Immature natural killer cell (primary cell): ENCODE measurements at regions not wholly inside any gene's neighbourhood (a gene's known extent, or its start where the extent isn't known, plus 50 kb on each side); places are given as distances from the start of the nearest gene placed in this dataset.
"Not testable (repeated sequence)": the region's sequence is repeated elsewhere in the genome, so short reads cannot be mapped to it uniquely, and the experiment has no call there.

Experiments
- DNase-seq, 3 donors: peaks; one replicate each; pipeline ENCODE4 v3.0.0; 2022; ENCODE audit warnings: mixed read lengths in 1 of 3
- H3K27ac Mint-ChIP-seq, 6 donors: one replicate each; pipeline ENCODE4 v1.8.0; 2020; ENCODE audit warnings: mixed read lengths in 6 of 6, mild to moderate bottlenecking in 5 of 6, inconsistent platforms in 4 of 6, moderate library complexity in 3 of 6
- H3K27me3 Mint-ChIP-seq, 3 donors: one replicate each; pipeline ENCODE4 v1.8.0; 2020 to 2021; ENCODE audit warnings: low read depth in 3 of 3, mild to moderate bottlenecking in 3 of 3, mixed read lengths in 3 of 3, moderate library complexity in 3 of 3, inconsistent platforms in 1 of 3
- H3K36me3 Mint-ChIP-seq, 3 donors: one replicate each; pipeline ENCODE4 v1.8.0; 2020; ENCODE audit warnings: mixed read lengths in 3 of 3, inconsistent platforms in 2 of 3, mild to moderate bottlenecking in 2 of 3
- H3K4me1 Mint-ChIP-seq, 2 donors: one replicate each; pipeline ENCODE4 v1.8.0; 2020; ENCODE audit warnings: inconsistent platforms in 2 of 2, mild to moderate bottlenecking in 2 of 2, mixed read lengths in 2 of 2, moderate library complexity in 1 of 2
- H3K4me3 Mint-ChIP-seq, 5 donors: one replicate each; pipeline ENCODE4 v1.8.0; 2020; ENCODE audit warnings: mild to moderate bottlenecking in 5 of 5, mixed read lengths in 5 of 5, inconsistent platforms in 3 of 5, moderate library complexity in 3 of 5
- H3K9me3 Mint-ChIP-seq, 6 donors: one replicate each; pipeline ENCODE4 v1.8.0; 2020; ENCODE audit warnings: mild to moderate bottlenecking in 6 of 6, mixed read lengths in 6 of 6, inconsistent platforms in 4 of 6, moderate library complexity in 3 of 6

DNA sequence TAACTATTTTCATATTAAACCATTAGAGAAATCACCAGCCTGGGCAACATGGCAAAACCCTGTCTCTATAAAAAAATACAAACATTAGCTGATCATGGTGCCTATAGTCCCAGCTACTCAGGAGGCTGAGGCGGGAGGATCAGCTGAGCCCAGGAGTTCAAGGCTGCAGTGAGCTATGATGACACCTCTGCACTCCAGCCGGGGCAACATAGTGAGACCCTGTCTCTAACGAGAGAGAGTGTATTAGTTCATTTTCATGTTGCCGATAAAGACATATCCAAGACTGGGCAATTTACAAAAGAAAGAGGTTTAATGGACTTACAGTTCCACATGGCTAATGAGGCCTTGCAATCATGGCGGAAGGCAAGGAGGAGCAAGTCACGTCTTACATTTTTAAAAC, 102.1 kb upstream of the IL12A start:
- H3K4me3 Mint-ChIP-seq, DNase-seq, H3K27ac Mint-ChIP-seq, H3K36me3 Mint-ChIP-seq, H3K4me1 Mint-ChIP-seq, H3K9me3 Mint-ChIP-seq: not testable (repeated sequence)
- H3K27me3 Mint-ChIP-seq: peaks cover under 1 to 12% (median 1%) of the 10 kb centered on the region in 3 donors

DNA sequence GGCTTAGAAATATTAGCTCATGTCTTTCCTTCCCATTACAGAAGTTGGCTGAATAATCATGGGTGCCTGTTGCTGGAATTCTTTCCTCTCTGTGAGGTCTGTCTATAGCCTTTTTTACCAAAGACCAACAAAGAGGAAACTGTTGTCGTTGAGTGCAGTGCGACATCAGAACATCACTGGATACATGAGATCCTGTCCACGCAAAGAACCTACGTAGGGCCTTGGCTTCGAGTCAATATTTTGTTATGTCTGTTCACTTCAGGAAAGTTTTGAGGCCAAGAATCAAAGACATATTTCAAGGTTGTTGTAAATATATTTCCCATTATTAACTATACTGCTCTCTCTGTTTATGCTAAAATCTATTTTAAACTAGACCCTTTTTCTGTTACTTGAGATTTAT, 101.5 kb upstream of the IL12A start:
- DNase-seq: no peak
- no peaks in the 10 kb centered on the region for H3K36me3 Mint-ChIP-seq
- H3K27ac Mint-ChIP-seq: no peak overlapping the region
- H3K9me3 Mint-ChIP-seq: no peaks in the 10 kb centered on the region
- peaks cover 1 to 9% (median 2%) of the 10 kb centered on the region in 3 donors for H3K27me3 Mint-ChIP-seq
- no peak overlapping the region for H3K4me3 Mint-ChIP-seq
- H3K4me1 Mint-ChIP-seq: no peaks in the 10 kb centered on the region

DNA sequence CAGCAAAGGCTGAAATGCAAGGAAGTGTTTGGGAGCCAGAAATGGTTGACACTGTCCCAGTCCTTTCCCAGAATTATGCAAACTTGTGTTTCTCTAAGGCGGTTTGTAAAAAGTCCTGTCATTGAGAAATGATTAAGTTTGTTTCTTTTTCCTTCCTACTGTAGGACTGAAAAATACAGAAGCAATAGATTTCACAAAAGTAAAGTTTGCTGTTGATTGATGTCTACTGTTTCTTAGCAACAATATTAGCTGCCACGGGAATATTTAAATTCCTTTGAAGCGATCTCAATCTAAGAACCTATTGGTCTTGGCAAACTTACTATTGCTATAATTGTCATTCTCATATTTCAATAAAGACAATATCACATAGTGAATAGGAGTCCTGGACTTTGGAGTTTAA, 100.7 kb upstream of the IL12A start:
- Mint-ChIP-seq H3K36me3 (no peaks in the 10 kb centered on the region), H3K4me3 (no peak overlapping the region), H3K27me3 (peaks cover 1 to 9% (median 2%) of the 10 kb centered on the region in 3 donors), H3K9me3 (no peaks in the 10 kb centered on the region), H3K4me1 (no peaks in the 10 kb centered on the region), H3K27ac (no peak overlapping the region)
- DNase-seq: no peak

DNA sequence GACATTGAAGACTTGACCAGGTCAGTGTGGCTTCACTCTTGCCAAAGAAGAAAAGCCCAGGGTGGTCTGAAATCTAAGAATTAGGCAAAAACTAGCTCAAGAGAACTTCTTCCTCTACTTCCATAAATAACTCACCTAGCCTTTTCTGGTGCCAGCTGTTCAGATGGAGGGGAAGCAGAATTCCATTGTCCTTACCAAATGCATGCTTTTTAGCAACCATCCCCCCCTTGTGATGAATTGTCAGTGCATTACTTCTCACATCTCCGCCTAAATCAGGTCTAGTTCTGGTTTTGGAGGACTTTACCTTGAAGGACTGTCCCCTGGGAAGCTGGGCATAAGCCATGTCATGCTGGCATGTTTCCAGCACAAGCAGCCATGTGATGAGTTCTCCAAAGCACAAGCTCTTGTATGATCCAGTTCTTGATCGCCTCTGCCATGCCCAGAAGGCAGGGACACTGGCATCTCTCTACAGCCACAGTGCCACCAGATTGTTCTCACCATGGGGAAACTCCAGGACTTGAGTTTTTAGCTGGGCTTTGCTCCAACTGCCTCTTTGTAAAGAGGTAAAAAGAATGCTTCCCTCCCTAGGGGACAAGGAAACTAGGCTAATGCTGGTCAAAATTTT, 96.4 kb upstream of the IL12A start:
- Mint-ChIP-seq H3K36me3 (no peaks in the 10 kb centered on the region), H3K9me3 (no peaks in the 10 kb centered on the region), H3K27ac (no peak overlapping the region), H3K4me3 (no peak overlapping the region), H3K27me3 (peaks cover 1 to 9% (median 2%) of the 10 kb centered on the region in 3 donors), H3K4me1 (no peaks in the 10 kb centered on the region)
- no peak for DNase-seq

DNA sequence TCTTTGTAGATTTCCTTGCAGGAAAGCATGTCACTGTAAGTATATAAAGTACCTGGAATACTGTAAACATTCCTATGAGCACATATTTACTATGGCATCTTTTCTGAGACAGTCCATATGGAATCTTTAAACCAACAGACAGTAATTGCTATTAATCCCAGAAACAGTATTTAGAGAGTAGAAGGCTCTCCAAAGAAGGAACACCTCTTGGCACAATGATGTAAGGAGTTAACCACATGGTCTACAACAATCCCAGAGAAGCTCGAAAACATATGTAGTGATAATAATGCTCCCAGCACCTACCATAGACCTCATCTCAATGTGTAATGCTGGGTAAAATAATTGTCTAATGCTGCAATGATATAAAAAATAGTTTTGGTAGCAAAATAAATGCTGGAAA, 95.8 kb upstream of the IL12A start:
- H3K27me3 Mint-ChIP-seq: peaks cover 1 to 9% (median 2%) of the 10 kb centered on the region in 3 donors
- no peak for DNase-seq
- H3K4me1 Mint-ChIP-seq: no peaks in the 10 kb centered on the region
- H3K9me3 Mint-ChIP-seq: no peaks in the 10 kb centered on the region
- H3K27ac Mint-ChIP-seq: no peak overlapping the region
- no peak overlapping the region for H3K4me3 Mint-ChIP-seq
- no peaks in the 10 kb centered on the region for H3K36me3 Mint-ChIP-seq

DNA sequence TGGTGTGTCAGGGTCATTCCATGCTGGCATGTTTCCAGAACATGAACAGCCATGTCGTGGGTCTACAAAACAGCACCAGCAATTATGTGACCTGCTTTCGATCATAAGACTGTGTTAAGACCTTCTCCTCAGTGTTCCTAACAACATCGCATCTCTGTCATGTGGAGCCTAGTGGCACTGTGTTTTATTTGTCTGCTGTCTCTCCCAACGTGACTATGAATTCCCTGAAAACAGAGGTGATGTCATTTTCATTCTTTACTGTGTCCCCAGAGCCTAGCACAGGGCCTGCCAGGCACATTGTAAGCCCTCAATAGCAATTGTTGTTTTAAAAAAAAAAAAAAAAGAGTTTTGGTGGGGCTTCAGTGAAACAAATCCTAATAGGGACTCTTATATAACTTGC, 94.2 kb upstream of the IL12A start:
- DNase-seq: no peak
- Mint-ChIP-seq H3K9me3 (no peaks in the 10 kb centered on the region), H3K27ac (no peak overlapping the region), H3K36me3 (no peaks in the 10 kb centered on the region), H3K4me1 (no peaks in the 10 kb centered on the region), H3K4me3 (no peak overlapping the region), H3K27me3 (peaks cover 0 to 6% (median 2%) of the 10 kb centered on the region in 3 donors)

DNA sequence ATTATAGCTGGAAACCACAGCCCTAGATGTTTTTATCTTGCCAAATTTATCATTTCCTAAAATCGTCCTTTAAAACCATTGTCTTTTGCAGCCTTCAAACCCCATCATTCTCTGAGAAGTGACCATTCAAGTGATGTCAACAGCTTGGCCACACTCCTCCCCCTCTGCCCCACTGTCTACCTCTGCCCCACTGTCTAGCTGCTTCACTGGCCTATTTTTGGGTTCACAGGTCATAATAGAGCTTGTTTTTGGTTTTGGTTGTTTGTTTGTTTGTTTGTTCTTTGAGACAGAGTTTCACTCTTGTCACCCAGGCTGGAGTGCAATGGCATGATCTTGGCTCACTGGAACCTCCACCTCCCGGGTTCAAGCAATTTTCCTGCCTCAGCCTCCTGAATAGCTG, 93.2 kb upstream of the IL12A start:
- Mint-ChIP-seq H3K9me3 (no peaks in the 10 kb centered on the region), H3K27me3 (peaks cover 0 to 3% (median 2%) of the 10 kb centered on the region in 3 donors), H3K27ac (no peak overlapping the region), H3K4me1 (no peaks in the 10 kb centered on the region), H3K36me3 (no peaks in the 10 kb centered on the region), H3K4me3 (no peak overlapping the region)
- DNase-seq: no peak

DNA sequence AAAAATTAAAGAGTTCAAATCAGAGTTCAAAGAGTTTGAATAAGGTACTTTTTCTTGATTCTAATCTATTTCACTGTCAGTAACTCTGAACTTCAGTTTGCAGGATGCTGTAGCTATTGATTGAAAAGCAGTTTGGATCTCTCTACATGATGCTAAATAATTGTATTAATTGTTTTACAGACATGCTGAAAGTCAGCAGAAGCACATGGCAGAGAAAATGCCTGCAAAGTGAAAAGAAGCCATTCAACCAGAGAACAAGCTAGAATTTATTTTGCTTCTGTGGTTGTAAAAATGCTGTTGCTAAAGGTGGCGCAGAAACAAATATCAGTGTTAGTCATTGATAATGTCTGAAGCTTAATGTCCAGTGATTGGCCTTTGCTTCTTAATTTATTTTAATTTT, 92.1 kb upstream of the IL12A start:
- no peak for DNase-seq
- peaks cover under 1 to 3% (median 2%) of the 10 kb centered on the region in 3 donors for H3K27me3 Mint-ChIP-seq
- H3K4me1 Mint-ChIP-seq: no peaks in the 10 kb centered on the region
- H3K9me3 Mint-ChIP-seq: no peaks in the 10 kb centered on the region
- H3K27ac Mint-ChIP-seq: no peak overlapping the region
- no peak overlapping the region for H3K4me3 Mint-ChIP-seq
- no peaks in the 10 kb centered on the region for H3K36me3 Mint-ChIP-seq

DNA sequence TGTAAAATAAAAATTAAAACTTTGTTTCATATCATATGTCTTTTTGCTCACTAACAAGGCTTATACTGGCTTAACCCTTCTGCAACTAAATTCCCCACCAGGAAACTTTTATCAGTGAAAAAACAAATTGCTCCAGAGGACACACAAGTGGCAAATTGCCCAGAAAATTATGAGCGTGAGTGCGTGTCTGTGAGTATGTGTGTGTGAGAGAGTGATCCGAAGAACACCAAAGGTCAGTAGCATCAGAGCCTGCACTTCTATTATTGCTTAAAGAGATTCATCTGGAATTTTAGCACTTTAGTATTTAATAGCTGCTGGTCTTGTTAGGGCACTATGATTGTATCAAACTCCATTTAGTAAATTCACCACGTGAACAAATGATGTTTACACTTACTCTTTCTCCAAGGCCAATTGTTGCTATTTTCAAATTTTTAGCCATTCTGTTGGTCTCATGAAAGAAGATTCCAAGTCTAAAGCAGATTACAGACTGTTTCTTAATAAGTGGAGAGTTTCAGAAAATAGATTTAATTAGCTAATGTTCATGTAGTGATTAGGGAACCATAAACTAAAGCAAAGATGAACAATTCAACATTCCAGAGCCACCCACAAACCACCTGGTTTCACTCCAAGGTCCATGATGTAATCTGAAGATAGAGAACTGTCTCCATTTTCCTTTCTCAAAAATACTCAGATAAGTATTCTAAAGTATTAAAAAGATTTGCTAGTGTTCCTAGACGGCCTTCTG, 91.1 kb upstream of the IL12A start:
- H3K27me3 Mint-ChIP-seq: peaks cover 0 to 3% (median 2%) of the 10 kb centered on the region in 3 donors
- no peak overlapping the region for H3K27ac Mint-ChIP-seq
- no peak for DNase-seq
- H3K4me1 Mint-ChIP-seq: no peaks in the 10 kb centered on the region
- no peaks in the 10 kb centered on the region for H3K36me3 Mint-ChIP-seq
- no peaks in the 10 kb centered on the region for H3K9me3 Mint-ChIP-seq
- H3K4me3 Mint-ChIP-seq: no peak overlapping the region

DNA sequence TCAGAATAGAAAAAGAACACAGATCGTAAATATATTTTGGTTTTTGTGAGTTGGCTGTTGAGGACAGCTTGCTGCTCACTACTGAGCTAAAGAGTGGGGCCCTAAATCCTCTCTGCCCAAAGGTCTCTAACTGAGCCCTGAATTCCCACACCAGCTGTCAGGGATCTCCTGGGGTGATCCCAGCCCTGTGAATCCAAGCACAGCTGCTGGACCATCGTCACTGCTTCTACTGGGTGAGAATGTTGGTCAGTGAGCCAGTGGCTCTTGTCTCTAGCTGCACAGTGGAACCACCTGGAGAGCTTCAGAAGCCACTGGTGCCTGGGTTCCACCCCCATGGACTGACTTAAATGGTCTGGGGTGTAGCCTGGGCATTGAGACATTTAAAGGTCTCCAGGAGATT, 90.5 kb upstream of the IL12A start:
- H3K27me3 Mint-ChIP-seq: peaks cover 0 to 3% (median 2%) of the 10 kb centered on the region in 3 donors
- no peaks in the 10 kb centered on the region for H3K36me3 Mint-ChIP-seq
- no peaks in the 10 kb centered on the region for H3K4me1 Mint-ChIP-seq
- no peak overlapping the region for H3K27ac Mint-ChIP-seq
- H3K9me3 Mint-ChIP-seq: no peaks in the 10 kb centered on the region
- no peak overlapping the region for H3K4me3 Mint-ChIP-seq
- DNase-seq: no peak

DNA sequence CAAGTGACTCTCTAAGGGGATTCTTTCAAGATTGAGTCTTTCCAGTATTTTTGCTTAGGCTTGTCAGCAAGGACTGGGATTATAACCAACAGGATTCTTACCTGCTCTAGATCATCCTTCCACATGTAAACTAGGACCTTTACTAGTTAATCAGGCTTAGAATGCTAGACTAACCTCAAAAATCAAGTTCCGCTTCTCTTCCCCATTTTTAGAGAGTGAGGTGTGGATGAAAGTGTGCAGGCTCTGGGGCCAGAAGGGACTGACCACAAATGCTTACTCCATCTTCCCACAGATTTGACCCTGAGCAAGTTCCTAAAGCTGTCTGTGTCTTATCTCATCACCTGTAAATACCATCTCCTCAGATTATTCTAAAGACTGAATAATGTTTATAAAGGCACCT, 89.5 kb upstream of the IL12A start:
- H3K4me1 Mint-ChIP-seq: no peaks in the 10 kb centered on the region
- no peaks in the 10 kb centered on the region for H3K36me3 Mint-ChIP-seq
- H3K9me3 Mint-ChIP-seq: no peaks in the 10 kb centered on the region
- DNase-seq: no peak
- H3K27ac Mint-ChIP-seq: no peak overlapping the region
- no peak overlapping the region for H3K4me3 Mint-ChIP-seq
- peaks cover 0 to 3% (median 2%) of the 10 kb centered on the region in 3 donors for H3K27me3 Mint-ChIP-seq

DNA sequence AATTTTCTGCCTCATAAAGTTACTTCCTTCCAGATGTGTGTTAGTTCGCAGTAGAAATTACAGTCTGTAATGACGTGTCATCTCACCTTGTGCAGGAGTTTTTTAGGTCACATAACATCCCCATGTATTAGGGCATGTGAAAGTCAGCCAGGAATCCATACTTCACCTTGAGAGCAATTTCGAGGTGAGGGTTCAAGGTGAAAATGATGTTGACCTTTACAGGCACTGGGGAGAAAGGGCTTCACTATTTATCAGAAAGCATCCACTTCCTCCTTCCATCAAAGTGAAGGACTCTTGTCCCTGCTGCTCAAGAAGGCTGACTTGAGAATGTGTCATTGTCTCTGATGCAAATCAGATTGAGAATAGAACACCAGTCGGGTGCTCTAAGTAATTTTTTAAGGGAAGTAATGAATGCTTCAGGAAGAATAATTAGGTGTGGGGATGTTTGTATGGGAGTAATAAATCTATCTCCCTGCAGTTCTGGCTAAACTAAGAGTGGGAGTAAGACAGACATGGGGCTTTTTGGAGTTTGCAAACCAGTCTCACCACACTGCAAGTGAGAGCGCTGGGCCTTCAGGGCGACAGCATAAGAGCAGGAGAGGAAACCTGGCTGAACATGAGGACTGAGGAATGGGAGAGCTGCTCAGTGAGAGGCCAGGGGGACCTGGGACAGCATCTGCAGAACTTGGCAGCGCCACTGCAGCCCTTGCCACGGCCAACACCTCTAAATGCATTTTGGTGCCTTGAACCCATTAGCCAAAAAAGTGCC, 85.9 kb upstream of the IL12A start:
- H3K4me3 Mint-ChIP-seq: no peak overlapping the region
- H3K4me1 Mint-ChIP-seq: no peaks in the 10 kb centered on the region
- peaks cover 0 to 5% (median 0%) of the 10 kb centered on the region in 6 donors for H3K9me3 Mint-ChIP-seq
- peaks cover 0 to 5% (median 5%) of the 10 kb centered on the region in 3 donors for H3K27me3 Mint-ChIP-seq
- H3K27ac Mint-ChIP-seq: no peak overlapping the region
- DNase-seq: no peak
- H3K36me3 Mint-ChIP-seq: no peaks in the 10 kb centered on the region

DNA sequence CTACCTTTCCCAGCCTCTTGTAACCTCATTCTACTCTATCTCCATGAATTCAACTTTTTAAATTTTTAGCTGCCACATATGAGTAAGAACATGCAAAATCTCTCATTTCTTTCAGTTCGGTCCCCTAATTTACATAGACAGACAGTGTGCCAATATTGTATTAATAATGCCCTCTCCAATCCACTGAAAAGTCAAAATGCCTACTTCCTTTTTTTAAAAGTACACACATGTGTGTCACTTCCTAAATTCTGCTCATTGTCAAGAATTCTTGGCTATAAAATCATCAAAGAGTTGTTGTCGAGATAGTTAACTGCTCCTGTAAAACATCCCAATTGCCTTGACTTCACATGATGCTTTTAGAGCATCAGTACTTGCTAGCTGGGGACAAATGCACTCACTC, 84.2 kb upstream of the IL12A start:
- Mint-ChIP-seq H3K36me3 (no peaks in the 10 kb centered on the region), H3K9me3 (peaks cover 0 to 5% (median 0%) of the 10 kb centered on the region in 6 donors), H3K27ac (no peak overlapping the region), H3K4me1 (no peaks in the 10 kb centered on the region), H3K27me3 (peaks cover 0 to 5% (median 5%) of the 10 kb centered on the region in 3 donors), H3K4me3 (no peak overlapping the region)
- no peak for DNase-seq

DNA sequence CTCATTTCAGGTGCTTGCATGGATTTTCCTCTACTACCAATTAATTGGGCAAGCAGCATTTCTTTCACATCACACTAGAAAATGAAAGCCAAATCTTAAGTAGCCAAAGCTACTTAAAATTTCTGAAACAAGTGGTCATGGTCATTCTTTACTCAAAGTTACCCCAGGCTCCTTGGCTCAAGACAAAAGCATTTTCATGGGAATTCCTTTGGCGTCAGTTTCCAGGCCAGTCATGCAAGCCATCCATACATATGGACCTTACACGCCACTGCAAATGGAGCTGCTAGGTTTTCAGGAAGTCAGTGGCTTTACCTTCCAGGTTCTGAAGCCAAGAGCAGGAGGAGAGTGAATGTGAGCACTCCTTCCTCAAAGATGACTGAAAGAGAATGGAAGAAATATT, 83.7 kb upstream of the IL12A start:
- Mint-ChIP-seq H3K9me3 (peaks cover 0 to 5% (median 0%) of the 10 kb centered on the region in 6 donors), H3K36me3 (no peaks in the 10 kb centered on the region), H3K27me3 (peaks cover 0 to 5% (median 5%) of the 10 kb centered on the region in 3 donors), H3K4me1 (no peaks in the 10 kb centered on the region), H3K27ac (no peak overlapping the region), H3K4me3 (no peak overlapping the region)
- no peak for DNase-seq
